Lower leg skin (tissue), 3 donors: ENCODE measurements at regions not wholly inside any gene's neighbourhood (a gene's known extent, or its start where the extent isn't known, plus 50 kb on each side); places are given as distances from the start of the nearest gene placed in this dataset.

Experiments
- POLR2A ChIP-seq, 2 donors: fragments of 450-650 bp; IDR thresholded peaks; one replicate each; pipeline ENCODE4 v1.6.1; 2016 to 2017; ENCODE audit warnings: antibody characterized with exemption in 2 of 2, mild to moderate bottlenecking in 1 of 2, moderate library complexity in 1 of 2
- TF ChIP-seq, protein P1 (sequence below), 3 donors: fragments of 450-650 bp; IDR thresholded peaks; one replicate each; pipeline ENCODE4 v1.5.1; 2016; ENCODE audit warnings: antibody characterized with exemption in 3 of 3, mild to moderate bottlenecking in 3 of 3, moderate library complexity in 2 of 3

- TF ChIP-seq, protein P1, sequence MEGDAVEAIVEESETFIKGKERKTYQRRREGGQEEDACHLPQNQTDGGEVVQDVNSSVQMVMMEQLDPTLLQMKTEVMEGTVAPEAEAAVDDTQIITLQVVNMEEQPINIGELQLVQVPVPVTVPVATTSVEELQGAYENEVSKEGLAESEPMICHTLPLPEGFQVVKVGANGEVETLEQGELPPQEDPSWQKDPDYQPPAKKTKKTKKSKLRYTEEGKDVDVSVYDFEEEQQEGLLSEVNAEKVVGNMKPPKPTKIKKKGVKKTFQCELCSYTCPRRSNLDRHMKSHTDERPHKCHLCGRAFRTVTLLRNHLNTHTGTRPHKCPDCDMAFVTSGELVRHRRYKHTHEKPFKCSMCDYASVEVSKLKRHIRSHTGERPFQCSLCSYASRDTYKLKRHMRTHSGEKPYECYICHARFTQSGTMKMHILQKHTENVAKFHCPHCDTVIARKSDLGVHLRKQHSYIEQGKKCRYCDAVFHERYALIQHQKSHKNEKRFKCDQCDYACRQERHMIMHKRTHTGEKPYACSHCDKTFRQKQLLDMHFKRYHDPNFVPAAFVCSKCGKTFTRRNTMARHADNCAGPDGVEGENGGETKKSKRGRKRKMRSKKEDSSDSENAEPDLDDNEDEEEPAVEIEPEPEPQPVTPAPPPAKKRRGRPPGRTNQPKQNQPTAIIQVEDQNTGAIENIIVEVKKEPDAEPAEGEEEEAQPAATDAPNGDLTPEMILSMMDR (IDR thresholded peaks at IDR 0.05): no peak
- TF ChIP-seq POLR2A (IDR thresholded peaks at IDR 0.05): no peak
Measured at GRCh38 chr4:81906905-81907304, 435.2 kb upstream of the RASGEF1B start.
